ENCODE measurements at regions not wholly inside any gene's neighbourhood (a gene's known extent, or its start where the extent isn't known, plus 50 kb on each side); places are given as distances from the start of the nearest gene placed in this dataset.
"Not testable (repeated sequence)": the region's sequence is repeated elsewhere in the genome, so short reads cannot be mapped to it uniquely, and the experiment has no call there.

DNA sequence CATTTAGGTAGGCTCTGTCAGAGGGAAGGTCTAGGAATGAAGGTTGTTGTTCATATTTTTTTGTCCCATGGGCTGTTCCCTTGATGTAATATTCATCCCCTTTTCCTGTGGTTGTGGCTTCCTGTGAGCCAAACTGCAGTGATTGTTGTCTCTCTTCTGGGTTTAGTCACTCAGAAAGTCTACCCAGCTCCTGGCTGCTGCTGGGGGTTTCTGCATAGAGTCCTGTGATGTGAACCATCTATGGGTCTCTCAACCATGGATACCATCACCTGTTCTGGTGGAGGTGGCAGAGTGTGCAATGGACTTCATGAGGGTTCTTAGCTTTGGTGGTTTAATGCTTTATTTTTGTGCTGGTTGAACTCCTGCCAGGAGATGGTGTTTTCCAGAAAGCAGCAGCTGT lies 122.8 kb downstream of the ZC4H2 start:
- no peak for DNase-seq

DNA sequence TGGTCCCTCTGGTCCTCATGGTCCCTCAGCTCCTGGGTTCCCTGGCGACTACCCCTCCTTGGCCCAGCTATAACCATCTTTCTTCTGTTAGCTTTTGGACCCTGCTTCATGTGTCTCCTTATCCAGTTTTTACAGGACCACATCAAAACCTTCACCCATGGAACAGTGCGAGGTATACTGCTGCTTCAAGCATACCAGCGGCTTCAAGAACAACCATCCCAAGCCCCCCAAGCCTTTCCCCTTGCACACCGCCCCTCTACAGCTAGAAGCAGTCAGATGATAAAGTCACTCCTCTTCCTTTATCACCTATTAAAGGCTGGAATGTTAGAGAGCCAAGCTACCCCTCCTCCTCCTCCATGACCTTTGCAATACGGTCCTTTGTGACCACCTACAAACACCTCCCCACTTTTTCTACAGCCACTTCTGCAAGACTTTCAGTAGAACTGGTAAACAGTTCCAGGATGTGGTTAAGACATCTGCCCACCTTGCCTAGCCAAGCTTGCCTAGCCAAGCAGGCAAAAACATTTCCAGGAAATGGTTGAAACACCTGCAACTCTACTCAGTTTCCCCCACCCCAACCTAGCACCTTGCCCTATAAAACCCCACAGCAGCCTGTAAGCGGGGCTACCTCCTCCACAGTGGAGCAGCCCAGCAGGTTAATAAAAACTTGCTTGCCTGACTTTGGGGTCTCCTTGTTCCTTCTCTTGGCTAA lies 125.7 kb downstream of the ZC4H2 start:
- DNase-seq, result no peak

DNA sequence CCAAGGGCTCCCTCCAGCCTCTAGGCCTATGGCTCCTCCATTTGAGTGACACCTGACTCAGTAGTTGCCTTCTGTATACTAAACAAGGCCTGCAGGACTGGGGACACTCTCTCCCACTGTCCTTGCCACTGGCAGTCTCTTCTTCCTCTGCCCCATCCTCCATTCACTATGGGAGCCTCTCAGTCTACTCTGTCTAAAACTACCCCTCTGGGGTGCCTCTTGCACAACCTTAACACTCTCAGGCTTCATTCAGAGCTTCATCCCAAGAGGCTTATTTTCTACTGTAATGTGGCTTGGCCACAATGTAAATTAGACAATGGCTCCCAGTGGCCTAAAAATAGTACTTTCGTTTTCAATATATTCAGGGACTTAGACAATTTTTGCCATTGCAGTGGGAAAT lies 133.0 kb downstream of the ZC4H2 start:
- no peak for DNase-seq

DNA sequence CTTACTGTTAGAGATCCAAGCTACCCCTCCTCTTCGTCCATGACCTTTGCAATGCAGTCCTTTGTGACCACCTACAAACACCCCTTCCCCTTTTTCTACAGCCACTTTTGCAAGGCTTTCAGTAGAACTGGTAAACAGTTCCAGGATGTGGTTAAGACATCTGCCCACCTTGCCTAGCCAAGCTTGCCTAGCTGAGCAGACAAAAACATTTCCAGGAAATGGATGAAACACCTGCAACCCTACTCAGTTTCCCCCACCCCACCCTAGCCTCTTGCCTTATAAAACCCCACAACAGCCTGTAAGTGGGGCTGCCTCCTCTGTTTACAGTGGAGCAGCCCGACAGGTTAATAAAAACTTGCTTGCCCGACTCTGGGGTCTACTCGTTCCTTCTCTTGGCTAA lies 133.8 kb downstream of the ZC4H2 start:
- DNase-seq, result no peak

DNA sequence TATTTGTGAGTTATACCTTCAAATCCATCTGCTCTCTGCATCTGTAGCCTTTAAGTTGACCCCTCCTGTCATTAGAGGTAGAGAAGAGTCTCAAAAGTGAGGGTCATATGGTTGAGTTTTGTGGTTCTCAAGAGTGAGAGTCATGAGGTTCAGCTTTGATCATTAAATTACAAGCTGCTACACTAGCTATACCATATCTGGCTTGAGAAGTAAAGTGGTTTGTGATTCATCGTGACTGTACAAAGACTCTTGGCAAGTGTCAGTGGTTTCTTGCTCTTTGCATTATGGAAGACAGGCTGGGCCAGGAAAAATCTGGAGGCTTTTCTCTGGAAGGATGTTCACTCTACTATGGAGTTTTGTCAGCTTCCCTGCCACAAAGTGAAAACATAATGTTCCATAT lies 170.6 kb downstream of the ZC4H2 start:
- DNase-seq, result no peak

DNA sequence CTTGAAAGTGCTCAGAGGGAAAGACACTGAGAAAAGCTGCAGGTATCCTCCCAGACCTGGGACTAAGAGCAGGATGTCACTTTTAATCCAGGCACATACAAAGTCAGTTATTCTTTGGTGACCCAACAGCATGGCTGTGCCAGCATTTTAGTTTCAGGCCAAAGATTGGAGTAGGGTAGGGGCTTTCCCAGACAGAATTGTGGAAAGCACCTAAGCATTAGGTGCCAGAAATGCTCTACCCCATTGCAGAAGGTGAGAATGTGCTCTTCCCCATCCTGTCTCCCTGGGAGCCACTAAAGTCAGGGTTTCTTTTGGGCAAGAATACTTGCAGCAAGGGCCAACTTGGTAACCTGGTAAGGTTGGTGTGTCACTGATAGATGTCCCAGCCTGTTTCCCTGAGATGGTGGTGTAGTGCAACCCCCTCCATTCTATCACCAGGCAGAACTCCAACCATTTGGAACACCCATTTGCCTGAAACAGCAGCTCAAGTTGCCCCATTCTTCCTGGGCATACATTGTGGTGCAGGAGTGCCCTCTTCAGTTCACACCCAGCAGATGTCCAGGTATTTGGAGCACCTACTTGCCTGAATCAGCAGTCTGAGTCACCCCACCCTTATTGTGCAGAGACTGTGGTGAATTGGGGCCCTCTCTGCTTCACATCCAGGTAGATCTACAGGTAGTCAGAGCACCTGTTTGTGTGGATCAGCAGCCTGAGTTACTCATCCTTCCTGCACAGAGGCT lies 183.5 kb downstream of the ZC4H2 start:
- DNase-seq, result no peak

DNA sequence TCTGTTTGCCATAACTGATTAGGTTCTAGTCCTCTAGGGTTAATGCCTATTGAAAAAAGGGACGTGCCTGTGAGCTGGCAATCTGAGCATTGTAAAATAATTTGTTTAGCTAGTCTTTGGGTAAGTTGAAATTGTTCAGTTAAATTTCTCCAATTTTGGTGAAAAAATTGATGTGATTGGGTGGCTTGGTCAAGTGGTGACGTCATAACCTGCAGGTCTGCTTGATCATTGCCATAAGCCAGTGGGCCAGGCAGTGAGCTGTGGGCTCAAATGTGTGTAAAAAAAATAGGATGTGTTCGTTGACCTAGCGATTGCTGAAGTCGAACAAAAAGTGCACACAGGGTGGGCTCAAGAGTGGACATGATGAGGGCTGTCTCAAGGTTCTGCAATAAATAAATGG lies 193.3 kb downstream of the ZC4H2 start:
- DNase-seq, result no peak

DNA sequence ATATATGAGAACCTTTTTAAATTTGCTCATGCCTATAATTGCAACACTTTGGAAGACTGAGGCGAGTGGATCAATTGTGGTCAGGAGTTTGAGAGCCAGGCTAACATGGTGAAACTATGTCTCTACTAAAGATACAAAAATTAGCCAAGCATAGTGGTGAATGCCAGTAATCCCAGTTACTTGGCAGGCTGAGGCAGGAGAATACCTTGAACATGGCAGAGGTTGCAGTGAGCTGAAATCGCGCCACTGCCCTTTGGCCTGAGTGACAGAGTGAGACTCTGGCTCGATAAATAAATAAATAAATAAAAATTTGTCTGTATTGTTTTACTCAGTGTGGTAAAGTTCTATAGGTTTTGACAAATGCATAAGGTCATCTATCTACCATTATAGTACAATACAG lies 218.2 kb downstream of the ZC4H2 start:
- DNase-seq, result no peak

DNA sequence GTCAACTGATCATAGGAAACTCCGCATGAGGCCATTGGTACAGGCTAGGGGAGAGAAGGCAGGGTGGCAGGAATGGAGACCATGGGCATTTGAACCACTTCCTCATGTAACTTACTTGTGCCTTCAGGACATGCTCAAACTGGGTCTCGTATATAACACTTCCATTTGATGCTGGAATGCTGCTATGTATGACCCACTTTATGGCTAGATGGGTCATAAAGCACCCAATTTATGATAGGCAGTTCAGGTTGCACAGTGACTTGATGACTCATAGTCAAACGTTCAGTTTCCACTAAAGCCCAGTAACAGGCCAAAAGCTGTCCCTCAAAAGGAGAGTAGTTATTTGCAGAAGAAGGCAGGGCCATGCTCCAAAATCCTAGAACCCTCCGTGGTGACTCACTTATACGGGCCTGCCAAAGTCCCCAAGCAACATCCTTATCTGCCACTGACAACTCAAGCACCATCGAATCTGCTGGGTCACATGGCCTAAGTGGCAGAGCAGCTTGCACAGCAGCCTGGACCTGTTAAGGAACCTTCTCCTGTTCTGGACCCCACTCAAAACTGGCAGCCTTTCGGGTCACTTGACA lies 236.4 kb downstream of the ZC4H2 start:
- no peak for DNase-seq

DNA sequence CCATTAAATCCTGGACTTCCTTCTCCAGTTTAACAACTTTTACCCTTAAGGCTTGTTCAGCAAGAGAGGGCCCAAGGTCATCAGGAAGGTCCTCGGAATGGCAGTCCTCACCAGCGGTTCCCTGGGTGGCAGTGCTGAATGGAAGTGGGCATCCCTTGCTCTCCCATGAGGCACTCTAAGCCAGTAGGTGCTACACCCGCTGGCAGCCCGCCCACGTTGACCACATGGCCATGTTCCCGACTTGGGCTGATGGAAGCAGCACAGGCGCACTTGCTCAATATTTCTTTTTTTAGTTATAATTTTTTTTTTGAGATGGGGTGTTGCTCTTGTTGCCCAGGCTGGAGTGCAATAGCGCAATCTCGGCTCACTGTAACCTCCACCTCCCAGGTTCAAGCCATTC lies 277.9 kb downstream of the ZC4H2 start:
- no peak for DNase-seq

DNA sequence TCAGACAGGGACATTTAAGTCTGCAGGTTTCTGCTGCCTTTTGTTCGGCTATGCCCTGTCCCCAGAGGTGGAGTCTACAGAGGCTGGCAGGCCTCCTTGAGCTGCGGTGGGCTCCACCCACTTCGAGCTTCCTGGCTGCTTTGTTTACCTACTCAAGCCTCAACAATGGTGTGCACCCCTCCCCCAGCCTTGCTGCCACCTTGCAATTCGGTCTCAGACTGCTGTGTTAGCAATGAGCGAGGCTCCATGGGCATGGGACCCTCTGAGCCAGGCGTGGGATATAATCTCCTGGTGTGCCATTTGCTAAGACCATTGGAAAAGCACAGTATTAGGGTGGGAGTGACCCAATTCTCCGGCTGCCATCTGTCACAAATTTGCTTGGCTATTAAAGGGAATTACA lies 280.9 kb downstream of the ZC4H2 start:
- not testable (repeated sequence) for DNase-seq

DNA sequence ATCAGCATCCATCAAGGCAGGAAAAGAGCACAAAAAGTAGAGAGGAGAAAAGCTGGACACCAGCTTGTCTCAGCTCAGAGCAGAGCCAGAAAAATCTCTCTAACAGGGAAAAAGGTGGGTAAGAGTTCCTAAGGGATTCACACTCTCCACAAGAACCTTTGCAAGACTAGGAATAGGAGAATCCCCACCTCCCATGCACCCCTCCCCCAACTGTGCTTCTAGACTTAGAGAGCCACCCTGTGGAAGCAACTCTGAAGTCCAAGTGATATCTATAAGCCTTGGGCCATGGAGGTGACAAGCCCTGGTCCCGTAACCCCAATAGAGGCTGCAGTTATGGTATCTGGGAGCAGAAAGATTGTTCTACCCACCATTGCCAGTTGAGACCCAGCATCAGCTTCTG lies 267.6 kb upstream of the MTMR8 start:
- no peak for DNase-seq

DNA sequence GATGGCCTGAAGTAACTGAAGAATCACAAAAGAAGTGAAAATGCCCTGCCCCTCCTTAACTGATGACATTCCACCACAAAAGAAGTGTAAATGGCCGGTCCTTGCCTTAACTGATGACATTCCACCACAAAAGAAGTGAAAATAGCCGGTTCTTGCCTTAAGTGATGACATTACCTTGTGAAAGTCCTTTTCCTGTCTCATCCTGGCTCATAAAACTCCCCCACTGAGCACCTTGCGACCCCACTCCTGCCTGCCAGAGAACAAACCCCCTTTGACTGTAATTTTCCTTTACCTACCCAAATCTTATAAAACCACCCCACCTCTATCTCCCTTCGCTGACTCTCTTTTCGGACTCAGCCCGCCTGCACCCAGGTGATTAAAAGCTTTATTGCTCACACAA lies 262.0 kb upstream of the MTMR8 start:
- DNase-seq, result not testable (repeated sequence)

DNA sequence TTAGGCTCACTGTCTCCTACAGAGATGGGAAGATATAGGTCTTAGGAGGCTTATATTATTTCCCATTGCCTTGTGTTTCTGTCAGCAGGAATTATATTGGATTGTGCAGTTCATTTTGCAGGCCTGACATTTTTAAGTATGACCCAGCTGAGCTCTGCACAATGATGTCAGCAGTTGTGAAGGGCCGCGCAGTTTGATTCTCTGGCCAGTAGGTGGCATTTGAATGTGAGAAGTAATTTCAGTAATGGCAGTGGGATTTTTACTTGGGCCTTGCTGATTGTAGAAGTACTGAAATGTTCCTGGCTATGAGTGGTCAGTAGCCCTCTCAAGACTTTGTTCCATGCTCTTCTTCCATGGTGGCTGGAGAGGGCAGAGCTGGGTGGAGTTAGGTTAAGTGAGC lies 247.2 kb upstream of the MTMR8 start:
- peak in 2 of 3 donors; percentile 0 for DNase-seq

Data from suppressor macrophage treated with lipopolysaccharide for 1 hour (primary cell).